A549 (cell line): ENCODE measurements at regions not wholly inside any gene's neighbourhood (a gene's known extent, or its start where the extent isn't known, plus 50 kb on each side); places are given as distances from the start of the nearest gene placed in this dataset.

Experiments used
- CHD2 ChIP-seq: fragments of 150-350 bp; IDR thresholded peaks from 2 replicates; pipeline ENCODE4 v1.6.1; 2014; ENCODE audit warnings: low read length; ENCODE audit not compliant: partially characterized antibody
- CTCF ChIP-seq: fragments of >200 bp; sonication (Bioruptor Twin); formaldehyde crosslinking; IDR thresholded peaks from 3 replicates; pipeline ENCODE4 v1.5.1; 2016
- ESRRA ChIP-seq: fragments of 150-350 bp; IDR thresholded peaks from 2 replicates; pipeline ENCODE4 v1.6.1; 2014; ENCODE audit warnings: mild to moderate bottlenecking, low read length, borderline replicate concordance
- HOXB13 ChIP-seq: fragments of 250-450 bp; sonication (Bioruptor Pico); IDR thresholded peaks from 2 replicates; pipeline ENCODE4 v1.5.0; 2020; ENCODE audit warnings: low read depth, mild to moderate bottlenecking, moderate library complexity
- MAX ChIP-seq: IDR thresholded peaks from 2 replicates; pipeline ENCODE4 v1.6.1; 2012

- TF ChIP-seq MAX (no peak), CTCF (no peak), CHD2 (no peak), HOXB13 (CRISPR knock-in tag) (no peak), ESRRA (no peak)
These were observed 877.1 kb downstream of the PDCD6IP start for GRCh38 chr3:34675383-34676120.
